GM13977 (cell line): ENCODE measurements at regions not wholly inside any gene's neighbourhood (a gene's known extent, or its start where the extent isn't known, plus 50 kb on each side); places are given as distances from the start of the nearest gene placed in this dataset.

Source experiments
- DNase-seq: peaks from one replicate; pipeline ENCODE4 v3.0.0; 2012; ENCODE audit warnings: low spot score
- CTCF ChIP-seq: IDR thresholded peaks from 2 replicates; pipeline ENCODE4 v1.5.1; 2012; ENCODE audit warnings: mild to moderate bottlenecking, control low read depth; ENCODE audit not compliant: insufficient read depth; ENCODE audit errors: extremely low read depth, missing control alignments
- in situ Hi-C: fragments of 300-500 bp; cut with MboI; formaldehyde crosslinking; loops from one replicate; pipeline ENCODE4 v1.12.0; 2022; ENCODE audit warnings: low sequenced_read_pairs, low pct_unique_long_range_greater_than_20kb, mixed read lengths, inconsistent platforms; ENCODE audit not compliant: unreplicated experiment

GRCh38 chr9:129230302-129230701 lies 52.2 kb upstream of the IER5L start:
- in situ Hi-C loops = no loop called here
- DNase-seq = no peak
- TF ChIP-seq CTCF = no peak
